Testis (tissue), 2 donors: ENCODE measurements at regions not wholly inside any gene's neighbourhood (a gene's known extent, or its start where the extent isn't known, plus 50 kb on each side); places are given as distances from the start of the nearest gene placed in this dataset.

Experiments
- DNase-seq: peaks from one replicate; pipeline ENCODE4 v3.0.0-alpha.2; 2019
- H3K27ac ChIP-seq, 2 donors: fragments of 200-600 bp; sonication (generic); one replicate each; pipeline ENCODE4 v1.5.1; 2019
- H3K27me3 ChIP-seq: fragments of 200-600 bp; sonication (generic); one replicate; pipeline ENCODE4 v1.5.1; 2019
- H3K36me3 ChIP-seq: fragments of 200-600 bp; sonication (generic); one replicate; pipeline ENCODE4 v1.5.1; 2017; ENCODE audit warnings: low read depth; ENCODE audit errors: missing control alignments
- H3K4me1 ChIP-seq: fragments of 200-600 bp; sonication (generic); one replicate; pipeline ENCODE4 v1.5.1; 2019
- H3K4me3 ChIP-seq, 2 donors: fragments of 200-600 bp; sonication (generic); one replicate each; pipeline ENCODE4 v1.5.1; 2017 to 2019
- H3K9me3 ChIP-seq: fragments of 200-600 bp; sonication (generic); one replicate; pipeline ENCODE4 v1.5.1; 2017
- POLR2A ChIP-seq: fragments of 450-650 bp; IDR thresholded peaks from one replicate; pipeline ENCODE4 v1.6.1; 2017; ENCODE audit warnings: antibody characterized with exemption, mild to moderate bottlenecking, moderate library complexity
- WGBS, 2 donors: methylation state at CpG; one replicate each; pipeline ENCODE4 v1.1.5; 2018; 5-methylcytosine and 5-hydroxymethylcytosine counted together
- intact Hi-C: fragments of 100-400 bp; cut with DNase I; formaldehyde crosslinking; loops from one replicate; pipeline ENCODE4 v1.15.1; 2023; ENCODE audit warnings: low total_unique reads
- TF ChIP-seq, protein P1 (sequence below), 3 experiments: fragments of 450-650 bp in 2 of 3; fragments of 200-600 bp in 1 of 3; sonication (generic) in 1 of 3; IDR thresholded peaks; one replicate each; pipeline ENCODE4 v1.5.1; 2016 to 2019; ENCODE audit warnings: antibody characterized with exemption in 3 of 3, mild to moderate bottlenecking in 2 of 3, moderate library complexity in 1 of 3

- DNase-seq = no peak
- H3K9me3 ChIP-seq = no peaks in the 10 kb centered on the region
- H3K36me3 ChIP-seq = no peaks in the 10 kb centered on the region
- intact Hi-C loops = no loop called here
- no peaks in the 10 kb centered on the region for H3K27me3 ChIP-seq
- TF ChIP-seq, protein P1, sequence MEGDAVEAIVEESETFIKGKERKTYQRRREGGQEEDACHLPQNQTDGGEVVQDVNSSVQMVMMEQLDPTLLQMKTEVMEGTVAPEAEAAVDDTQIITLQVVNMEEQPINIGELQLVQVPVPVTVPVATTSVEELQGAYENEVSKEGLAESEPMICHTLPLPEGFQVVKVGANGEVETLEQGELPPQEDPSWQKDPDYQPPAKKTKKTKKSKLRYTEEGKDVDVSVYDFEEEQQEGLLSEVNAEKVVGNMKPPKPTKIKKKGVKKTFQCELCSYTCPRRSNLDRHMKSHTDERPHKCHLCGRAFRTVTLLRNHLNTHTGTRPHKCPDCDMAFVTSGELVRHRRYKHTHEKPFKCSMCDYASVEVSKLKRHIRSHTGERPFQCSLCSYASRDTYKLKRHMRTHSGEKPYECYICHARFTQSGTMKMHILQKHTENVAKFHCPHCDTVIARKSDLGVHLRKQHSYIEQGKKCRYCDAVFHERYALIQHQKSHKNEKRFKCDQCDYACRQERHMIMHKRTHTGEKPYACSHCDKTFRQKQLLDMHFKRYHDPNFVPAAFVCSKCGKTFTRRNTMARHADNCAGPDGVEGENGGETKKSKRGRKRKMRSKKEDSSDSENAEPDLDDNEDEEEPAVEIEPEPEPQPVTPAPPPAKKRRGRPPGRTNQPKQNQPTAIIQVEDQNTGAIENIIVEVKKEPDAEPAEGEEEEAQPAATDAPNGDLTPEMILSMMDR (IDR thresholded peaks at IDR 0.05) = no peak
- no peak for TF ChIP-seq POLR2A
- H3K4me3 ChIP-seq = no peak overlapping the region
- WGBS, 2 donors = 83 to 88% methylated on average over 4 of the region's 4 CpGs
- no peaks in the 10 kb centered on the region for H3K4me1 ChIP-seq
- H3K27ac ChIP-seq = no peak overlapping the region
Measured at GRCh38 chr15:57777003-57777402, 70.5 kb downstream of the POLR2M start.

DNA sequence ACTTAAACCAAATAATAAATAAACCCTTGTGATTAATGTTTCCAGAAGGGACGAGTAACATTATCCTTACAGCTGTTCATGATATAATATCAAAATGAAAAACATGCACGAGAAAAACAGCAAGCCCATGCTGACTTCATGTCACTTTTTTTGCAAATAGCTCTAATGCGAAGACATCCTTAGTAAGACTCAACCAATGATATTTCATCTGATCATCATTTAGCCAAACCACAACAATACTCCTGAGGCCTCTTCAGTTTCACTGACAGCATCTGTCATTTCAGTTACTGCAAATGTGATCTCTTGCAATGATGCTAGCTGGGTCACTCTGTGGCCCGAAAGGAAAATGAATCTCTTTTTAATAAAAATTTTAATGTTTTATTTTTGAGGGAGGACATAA is 74.0 kb downstream of the POLR2M start:
- Histone ChIP-seq H3K27me3 (no peaks in the 10 kb centered on the region), H3K27ac (no peak overlapping the region), H3K36me3 (no peaks in the 10 kb centered on the region), H3K4me3 (no peak overlapping the region), H3K4me1 (no peaks in the 10 kb centered on the region), H3K9me3 (no peaks in the 10 kb centered on the region)
- intact Hi-C loops = no loop called here
- WGBS, 2 donors = 74 to 86% methylated on average over 4 of the region's 4 CpGs
- no peak for DNase-seq
- no peak for TF ChIP-seq POLR2A
- TF ChIP-seq, protein P1 (IDR thresholded peaks at IDR 0.05) = no peak

- intact Hi-C loops = no loop called here
- TF ChIP-seq POLR2A = no peak
- TF ChIP-seq, protein P1 (IDR thresholded peaks at IDR 0.05) = no peak
Measured at GRCh38 chr15:57782731-57783130, 76.2 kb downstream of the POLR2M start.

GRCh38 chr15:57784081-57784511 is 77.6 kb downstream of the POLR2M start:
- no peak overlapping the region for H3K4me3 ChIP-seq
- H3K9me3 ChIP-seq = no peaks in the 10 kb centered on the region
- intact Hi-C loops = no loop called here
- H3K4me1 ChIP-seq = no peaks in the 10 kb centered on the region
- H3K36me3 ChIP-seq = no peaks in the 10 kb centered on the region
- TF ChIP-seq POLR2A = no peak
- TF ChIP-seq, protein P1 (IDR thresholded peaks at IDR 0.05) = no peak
- H3K27me3 ChIP-seq = no peaks in the 10 kb centered on the region
- no peak overlapping the region for H3K27ac ChIP-seq
- WGBS, 2 donors = 66 to 69% methylated on average over 4 of the region's 4 CpGs
- no peak for DNase-seq

More at GRCh38 chr15:57782731-57783130, 76.2 kb downstream of the POLR2M start:
- no peak overlapping the region for H3K4me3 ChIP-seq
- H3K27ac ChIP-seq = no peak overlapping the region
- no peaks in the 10 kb centered on the region for H3K36me3 ChIP-seq
- WGBS, 2 donors = 76 to 77% methylated on average over 6 of the region's 6 CpGs
- H3K4me1 ChIP-seq = no peaks in the 10 kb centered on the region
- H3K27me3 ChIP-seq = no peaks in the 10 kb centered on the region
- H3K9me3 ChIP-seq = no peaks in the 10 kb centered on the region
- DNase-seq = no peak

- Histone ChIP-seq H3K27ac (no peak overlapping the region), H3K4me1 (no peaks in the 10 kb centered on the region), H3K4me3 (no peak overlapping the region), H3K9me3 (no peaks in the 10 kb centered on the region), H3K36me3 (no peaks in the 10 kb centered on the region), H3K27me3 (no peaks in the 10 kb centered on the region)
- intact Hi-C loops = no loop called here
- TF ChIP-seq, protein P1 (IDR thresholded peaks at IDR 0.05) = no peak
- no peak for TF ChIP-seq POLR2A
- 83 to 92% methylated on average over 9 of the region's 9 CpGs for WGBS, 2 donors
- no peak for DNase-seq
Measured at GRCh38 chr15:57785039-57785438, 78.5 kb downstream of the POLR2M start.
